CD4-positive, alpha-beta T cell treated with Interleukin-12 subunit alpha and Interleukin-12 subunit beta, for 1 hour (primary cell): ENCODE measurements at regions not wholly inside any gene's neighbourhood (a gene's known extent, or its start where the extent isn't known, plus 50 kb on each side); places are given as distances from the start of the nearest gene placed in this dataset.

Source experiments
- DNase-seq: peaks from one replicate; pipeline ENCODE4 v3.0.0-alpha.2; 2020

DNA sequence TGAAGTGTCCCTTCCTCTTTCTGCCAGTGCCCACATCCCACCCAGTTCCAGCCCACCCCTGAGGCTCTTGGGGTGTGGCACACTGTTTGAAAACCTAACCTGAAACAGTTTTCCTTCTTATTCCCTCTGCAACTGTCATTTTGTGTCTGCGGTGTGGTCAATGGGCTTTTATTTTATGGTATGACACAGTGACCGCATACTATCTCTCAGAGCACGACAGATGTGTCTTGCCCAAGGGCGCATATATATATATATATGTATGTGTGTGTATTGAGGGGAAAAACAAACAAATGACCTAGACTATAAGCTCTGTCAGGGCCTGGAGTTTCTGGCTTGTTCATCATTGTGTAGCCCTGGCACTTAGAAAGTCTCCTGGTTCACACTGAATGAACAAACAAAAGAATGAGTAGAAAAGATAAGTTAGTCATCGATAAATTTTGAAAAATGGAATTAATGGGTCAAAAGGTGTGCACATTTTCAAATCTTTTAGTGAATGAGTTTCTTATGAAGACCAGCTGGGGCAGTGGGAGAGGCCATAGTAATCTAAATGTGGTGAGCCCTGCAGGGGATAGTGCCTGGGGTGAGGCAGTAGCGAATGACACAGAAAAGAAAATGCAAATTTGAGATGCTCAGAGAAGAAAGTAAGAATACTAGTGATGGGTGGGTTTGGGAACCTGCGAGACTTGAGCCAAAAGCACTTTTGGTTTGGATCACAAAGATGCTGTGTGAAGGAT is 198.4 kb downstream of the SNX10 start:
- DNase-seq, result no peak

DNA sequence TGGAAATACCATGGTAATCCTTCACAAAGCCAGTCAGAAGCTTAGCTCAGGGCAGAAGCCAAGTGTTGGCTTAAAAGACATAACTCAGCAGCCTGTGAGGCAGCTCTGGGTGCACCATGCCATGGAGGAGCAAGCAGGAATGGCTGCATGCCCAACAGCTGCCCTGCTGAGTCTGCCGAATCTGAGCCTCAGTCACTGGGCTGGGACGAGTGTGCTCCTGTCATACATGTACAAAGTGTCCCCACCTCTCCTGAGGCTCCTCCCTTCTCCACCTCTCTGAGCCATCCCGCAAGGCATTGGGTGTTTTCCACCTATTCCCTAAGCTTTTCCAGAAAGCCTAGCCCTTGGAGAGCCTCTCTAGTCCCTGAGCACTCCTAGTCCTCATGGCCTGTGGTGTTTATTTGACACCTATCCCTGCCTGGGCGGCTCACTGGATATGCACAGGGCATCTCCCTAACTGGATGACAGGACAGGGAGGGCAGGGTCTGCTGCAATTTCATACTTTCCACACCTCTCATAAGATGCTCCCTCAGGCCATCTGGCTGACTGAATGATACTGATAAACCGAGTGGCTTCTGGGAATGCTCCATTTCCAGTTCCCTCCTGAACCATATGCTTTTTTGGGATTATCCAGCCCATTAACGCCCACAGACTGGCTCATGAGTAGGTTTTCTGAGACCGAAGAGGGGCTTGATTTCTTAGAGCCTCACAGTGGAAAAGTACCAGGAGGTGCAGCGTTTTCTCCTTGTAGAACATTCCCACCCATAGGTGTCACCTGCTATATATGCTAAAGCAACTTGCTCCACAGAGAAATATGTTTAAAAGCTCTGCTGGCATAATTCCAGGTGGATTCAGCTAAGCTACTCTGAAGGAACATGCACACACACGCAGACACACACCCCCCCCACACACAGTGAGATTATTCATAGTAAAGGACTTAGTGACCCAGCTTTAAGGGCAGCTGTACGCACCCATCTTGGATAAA is 199.3 kb downstream of the SNX10 start:
- no peak for DNase-seq

DNA sequence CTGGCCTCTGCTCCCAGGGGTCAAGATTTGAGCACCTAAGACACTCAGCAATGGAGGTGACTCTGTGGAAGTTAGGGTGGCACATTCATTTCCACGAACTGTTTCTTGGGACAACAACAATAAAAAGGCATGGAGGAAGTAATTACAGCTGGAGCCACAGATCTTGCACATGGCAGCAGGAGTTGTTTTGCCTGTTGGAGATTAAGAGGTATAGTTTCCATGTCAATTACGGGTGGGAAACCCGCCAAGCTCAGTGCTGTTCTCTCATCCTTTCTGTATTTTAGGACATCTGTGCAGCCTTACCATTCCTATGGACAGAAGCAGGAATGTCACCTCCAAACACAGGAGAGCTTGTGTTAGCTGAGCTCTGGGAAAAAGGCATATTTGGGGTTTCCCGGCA is 201.2 kb downstream of the SNX10 start:
- no peak for DNase-seq

DNA sequence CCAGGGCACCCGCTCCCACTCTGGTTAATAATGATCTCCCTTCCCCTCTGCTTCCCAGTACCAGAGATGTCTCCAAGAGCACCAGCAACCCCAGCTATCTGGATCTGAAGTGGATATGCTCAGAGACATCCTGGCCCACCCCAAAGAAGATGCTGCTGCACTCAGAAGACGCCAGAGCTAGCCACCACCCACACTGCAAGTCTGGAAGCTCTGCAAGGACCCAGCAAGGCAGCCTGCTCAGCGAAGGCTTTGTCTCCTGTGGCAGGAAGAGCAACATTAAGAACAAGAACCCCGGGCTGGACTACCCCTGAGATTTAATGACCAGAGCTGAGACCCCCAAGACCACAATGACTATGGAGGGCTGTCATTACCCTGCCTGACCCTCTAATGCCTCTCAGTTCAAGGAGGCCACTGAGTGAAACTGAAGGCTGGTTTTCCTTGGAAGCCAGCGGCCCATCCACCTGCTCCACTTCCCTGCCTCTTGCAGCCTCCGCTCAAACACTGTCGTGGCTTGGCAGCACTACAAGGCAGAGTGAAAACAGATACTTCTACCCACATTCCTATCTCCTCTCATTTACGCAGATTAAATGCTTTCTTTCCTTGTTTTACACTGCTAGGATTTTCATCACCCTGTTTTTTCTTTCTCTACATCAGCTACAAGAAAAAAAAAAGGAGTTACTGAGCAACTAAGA is 202.2 kb downstream of the SNX10 start:
- DNase-seq, result no peak

DNA sequence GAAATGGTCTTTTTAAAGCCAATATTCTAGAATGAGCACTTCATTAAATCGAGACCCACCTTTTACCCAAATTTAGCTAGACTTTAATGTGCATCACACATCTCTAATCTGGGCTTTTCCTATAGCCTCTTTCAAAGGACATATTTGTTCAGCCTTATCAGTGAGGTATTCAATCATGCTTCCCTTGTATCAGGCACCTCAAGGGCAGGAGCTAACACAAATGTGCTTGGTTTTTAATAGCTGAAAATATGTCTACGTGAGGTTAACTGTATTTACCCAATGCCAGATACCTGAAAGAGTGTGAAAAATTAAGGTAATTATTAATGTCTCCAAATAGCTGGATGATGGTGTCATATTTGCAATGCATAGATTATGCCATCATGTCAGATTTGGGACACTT is 203.9 kb downstream of the SNX10 start:
- DNase-seq, result no peak

DNA sequence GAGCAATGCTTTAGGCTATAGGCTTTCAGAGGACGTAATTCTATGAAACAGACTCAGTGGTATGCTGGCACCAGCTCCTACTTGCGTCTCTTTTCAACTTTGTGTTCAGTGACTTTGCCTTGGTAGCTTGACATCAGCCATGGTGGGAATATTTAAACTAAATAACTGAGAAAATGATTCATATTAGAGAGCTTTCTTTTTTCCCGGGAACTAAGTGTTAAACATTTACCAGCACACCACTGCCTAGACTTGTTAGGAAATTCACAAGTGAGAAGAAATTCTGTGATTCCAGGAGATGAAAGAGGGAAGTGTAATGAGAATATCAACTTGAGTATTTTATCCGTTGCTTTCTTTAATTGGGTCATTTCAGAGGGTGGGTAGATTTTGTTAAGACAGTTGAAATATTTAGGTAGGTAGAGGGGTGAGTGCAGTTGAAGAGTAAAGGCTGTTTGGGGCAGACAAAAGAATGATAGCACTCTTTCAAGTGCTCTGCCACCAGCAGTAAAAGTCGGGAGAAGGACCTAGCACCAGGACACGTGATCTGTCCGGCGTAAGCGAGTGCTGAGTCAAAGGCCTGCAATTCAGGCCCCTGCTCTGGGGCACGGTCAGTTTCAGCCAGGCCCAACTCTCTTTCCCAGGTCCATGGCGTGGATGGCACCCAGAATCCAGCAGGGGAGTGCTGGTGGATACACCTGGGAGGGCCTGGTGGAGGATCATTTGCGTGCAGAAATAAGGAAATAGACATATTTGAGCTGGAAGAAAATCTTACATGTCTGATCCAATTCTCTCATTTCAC is 206.3 kb downstream of the SNX10 start:
- no peak for DNase-seq

DNA sequence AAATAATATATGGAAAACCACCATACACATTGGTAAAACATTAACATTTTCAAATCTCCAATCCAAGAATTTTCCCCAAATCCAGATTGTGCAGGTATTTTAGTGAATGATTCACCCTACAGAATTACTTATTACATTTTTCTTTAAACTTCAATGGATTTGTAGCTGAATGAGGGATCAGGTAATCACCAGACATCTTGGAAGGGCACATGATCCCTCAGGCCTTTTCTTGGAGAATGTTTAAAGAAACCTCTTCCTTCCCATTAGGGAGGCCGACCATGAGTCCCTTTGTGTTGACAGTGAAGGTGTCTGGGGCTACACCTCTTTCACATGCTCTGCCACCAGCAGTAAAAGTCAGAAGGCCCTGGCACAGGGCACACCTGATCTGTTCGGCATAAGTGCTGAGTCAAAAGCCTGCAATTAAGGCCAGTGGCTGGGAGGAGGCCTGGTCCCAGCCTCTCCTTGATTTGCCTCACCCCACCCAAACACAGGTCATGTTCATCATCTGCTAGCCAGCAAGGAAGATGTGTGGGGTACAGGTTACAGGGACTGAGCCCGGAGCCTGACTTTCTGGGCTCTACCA is 207.7 kb downstream of the SNX10 start:
- no peak for DNase-seq

DNA sequence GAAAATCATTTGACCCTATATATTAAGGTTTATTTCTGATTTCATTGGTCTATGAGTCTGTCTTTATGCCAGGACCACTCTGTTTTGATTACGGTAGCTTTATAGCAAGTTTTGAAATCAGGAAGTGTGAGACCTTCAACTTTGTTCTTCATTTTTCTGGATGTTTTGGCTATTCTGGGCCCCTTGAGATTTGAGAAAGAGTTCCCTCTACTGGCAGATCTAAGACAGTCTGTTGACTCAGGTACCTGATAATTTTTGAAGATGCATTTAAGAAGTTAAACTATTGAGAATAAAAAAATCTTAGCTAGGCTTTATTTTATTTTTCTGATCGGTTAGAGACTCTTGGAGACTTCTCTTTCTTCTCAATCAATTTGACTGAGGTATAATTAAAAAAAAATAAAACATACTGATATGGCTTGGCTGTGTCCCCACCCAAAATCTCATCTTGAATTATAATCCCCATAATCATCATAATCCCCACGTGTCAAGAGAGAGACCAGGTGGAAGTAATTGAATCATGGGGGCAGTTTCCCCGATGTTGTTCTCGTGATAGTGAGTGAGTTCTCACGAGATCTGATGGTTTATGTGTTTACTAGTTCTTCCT is 209.2 kb downstream of the SNX10 start:
- DNase-seq, result peak; percentile 28

DNA sequence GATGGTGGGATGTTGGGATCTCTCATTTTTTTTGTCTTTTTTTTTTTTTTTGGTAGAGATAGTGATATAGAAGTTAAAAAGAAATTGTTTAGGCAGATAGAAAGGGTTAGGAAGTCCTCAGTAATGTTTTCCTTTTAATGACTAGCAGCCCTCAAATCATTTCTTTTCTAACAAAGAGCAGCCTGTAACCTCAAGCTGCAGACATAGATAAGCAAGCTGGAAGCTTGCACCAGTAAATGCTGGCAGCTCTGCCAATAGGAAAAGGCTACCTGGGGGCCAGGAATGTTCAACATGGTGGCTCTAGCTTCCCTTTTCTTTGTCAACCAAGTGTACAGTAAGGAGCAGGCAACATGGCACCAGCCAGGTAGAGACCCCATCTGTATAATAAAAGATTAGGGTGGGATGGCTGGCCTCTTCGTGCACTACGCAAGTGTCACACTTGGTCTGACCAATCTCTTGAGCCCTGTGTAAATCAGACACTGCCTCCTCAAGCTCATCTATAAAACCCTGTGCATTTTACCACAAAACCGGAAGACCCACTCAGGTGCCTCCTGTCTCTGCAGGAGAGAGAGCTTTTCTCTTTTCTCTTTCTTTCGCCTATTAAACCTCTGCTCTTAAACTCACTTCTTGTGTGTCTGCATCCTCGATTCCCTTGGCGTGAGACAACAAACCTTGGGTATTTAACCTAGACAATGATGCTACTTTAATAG is 212.9 kb downstream of the SNX10 start:
- no peak for DNase-seq

DNA sequence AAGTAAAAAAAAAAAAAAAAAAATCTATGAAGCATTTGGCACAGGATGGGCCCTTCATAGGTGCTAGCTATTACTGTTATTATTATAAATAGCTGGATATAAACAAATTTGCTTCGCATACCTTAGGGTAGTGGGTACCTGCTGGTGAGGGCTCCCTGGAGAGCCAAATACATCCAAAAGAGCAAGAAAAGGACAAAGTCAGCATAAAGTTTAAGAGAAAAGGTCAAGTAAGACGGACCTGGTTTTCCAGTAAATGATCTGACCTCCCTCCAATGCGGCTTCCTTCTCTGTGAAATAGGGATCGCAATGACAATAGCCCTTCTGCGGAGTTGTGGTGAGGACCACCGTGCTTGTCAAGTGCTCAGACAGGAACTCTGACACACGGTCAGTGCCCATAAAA is 214.5 kb downstream of the SNX10 start:
- no peak for DNase-seq

DNA sequence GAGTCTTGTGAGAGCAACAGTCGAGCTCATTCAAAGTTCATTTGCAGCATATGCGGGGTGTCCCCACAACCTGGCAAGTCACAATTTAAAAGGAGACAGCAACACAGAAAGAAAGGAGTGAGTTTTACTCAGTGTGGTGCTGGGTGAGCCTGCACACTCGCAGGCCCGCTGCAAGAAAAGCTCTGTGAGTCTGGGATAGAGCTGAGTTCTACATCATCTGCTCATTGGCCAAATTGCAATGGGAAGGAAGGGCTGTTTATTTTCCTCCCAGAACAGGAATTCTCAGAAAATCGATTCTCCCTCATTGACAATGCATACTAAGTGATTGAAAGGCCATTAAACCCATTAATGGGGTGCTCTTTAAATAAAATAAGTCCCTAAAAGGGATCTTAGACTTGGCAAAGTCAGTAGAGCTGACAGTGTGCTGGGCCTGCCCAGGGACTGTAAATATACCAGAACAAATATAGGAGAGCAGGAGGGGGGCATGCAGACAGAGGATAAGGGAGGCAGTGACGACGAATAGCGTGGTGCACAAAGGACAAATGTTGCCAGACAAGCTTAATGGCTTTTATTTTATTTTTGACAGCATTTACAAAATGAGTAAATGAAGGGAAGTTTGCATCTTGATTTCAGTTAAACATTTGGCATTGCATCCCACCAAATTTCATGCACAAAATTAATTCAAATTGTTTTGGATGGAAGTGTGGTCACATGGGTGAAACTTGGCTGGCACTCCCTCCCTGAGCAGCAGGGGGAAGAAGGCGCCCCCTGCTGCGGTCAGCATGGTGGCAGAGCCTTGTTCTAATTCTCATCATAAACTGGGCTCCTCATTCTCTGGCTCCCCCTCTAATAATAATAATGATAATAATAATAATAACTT is 215.7 kb downstream of the SNX10 start:
- DNase-seq, result no peak

DNA sequence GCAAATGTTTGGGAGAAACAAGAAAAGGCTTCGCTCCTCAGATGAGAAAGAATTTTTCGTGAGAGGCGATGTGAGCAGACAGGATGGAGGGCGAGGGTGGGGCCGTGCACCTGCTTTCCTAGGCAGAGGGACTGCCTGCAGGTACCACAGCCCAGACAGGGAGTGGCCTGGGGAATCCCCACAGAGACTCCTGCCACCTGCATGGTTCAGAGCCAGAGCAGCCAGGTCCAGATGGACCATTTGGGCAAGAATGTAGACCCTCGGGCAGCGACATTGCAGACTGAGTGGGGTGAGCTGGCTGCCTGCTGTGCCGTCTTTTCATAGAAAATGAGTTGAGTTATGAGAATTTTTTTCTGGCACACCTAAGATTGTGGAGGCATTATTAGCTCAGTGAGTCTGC is 216.8 kb downstream of the SNX10 start:
- DNase-seq, result no peak

DNA sequence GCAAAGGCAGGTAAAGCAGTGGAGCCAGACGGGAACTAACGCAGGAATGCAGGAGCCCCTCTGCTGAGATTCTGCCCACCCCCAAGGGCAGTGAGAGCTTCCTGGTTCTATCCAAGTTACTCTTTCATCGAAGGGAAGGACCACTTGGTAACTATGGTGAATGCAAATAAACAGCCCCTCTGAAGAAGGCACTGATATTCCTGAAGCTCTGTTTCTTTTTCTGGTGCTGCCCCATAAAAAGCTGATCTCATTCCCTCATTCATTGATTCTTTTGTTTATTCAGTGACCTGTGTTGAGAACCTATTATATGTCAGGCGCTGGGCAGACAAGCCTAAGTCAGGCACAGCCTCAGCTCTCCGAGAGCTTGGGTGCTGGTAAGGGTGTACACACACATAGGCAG is 217.3 kb downstream of the SNX10 start:
- DNase-seq, result no peak

DNA sequence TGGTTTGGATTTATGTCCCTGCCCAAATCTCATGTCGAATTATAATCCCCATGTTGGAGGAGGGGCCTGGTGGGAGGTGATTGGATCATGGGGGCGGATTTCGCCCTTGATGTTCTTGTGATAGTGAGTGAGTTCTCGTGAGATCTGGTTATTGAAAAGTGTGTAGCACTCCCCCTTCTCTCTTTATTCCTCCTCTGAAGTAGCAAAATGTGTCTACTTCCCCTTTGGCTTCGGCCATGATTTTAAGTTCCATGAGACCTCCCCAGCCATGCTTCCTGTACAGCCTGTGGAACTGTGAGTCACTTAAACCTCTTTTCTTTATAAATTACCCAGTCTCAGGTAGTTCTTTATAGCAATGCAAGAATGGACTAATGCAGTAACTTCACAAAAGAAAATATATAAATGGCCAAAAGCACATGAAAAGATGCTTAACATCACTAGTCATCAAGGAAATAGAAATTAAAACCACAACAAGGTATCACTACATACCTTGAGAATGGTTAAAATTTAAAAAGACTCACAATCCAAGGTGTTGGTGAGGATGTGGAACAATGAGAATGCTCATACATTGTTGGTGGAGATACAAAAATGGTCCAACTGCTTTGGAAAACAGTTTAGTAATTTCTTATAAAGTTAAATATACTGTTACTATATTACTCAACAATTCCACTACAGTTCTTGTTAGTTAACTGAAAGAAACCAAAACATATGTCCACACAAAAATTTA is 218.7 kb downstream of the SNX10 start:
- DNase-seq, result no peak

DNA sequence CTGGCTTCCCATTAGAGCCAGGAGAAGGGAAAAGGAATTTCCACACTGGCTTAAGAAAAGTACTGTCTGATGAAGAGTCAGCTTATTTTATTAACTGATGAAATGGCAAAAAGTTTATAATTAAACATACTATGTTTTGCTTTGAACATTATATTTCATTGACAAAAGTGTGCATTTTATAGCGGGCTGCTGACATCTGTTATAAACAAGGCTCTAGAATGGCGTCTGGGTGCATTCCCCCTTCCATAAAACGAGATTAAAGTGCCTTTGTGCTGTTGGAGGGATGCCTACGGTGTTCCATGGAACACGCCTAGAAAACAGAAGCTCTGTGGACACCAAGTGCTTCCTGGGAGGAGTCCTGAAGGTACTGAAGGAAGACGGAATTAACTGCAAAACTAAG is 220.2 kb downstream of the SNX10 start:
- DNase-seq, result no peak

DNA sequence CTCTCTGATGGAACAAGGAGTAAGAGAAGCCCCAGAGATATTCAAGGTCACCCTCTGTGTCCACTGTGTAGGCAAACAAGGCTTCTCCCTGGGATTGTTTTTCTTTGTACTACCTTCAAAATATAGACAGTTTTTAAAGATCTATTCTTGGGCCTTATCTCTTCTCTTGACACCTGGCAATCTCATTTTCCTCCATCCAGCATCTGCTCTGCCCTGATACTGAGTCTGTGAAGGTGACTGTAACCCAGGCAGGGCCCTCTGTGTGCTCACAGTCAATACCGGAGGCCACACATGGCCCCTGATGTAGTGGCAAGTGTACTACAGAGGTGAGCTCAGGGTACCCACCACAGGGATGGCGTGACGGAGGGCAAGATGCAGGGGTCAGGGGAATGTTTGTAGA is 221.1 kb downstream of the SNX10 start:
- no peak for DNase-seq

DNA sequence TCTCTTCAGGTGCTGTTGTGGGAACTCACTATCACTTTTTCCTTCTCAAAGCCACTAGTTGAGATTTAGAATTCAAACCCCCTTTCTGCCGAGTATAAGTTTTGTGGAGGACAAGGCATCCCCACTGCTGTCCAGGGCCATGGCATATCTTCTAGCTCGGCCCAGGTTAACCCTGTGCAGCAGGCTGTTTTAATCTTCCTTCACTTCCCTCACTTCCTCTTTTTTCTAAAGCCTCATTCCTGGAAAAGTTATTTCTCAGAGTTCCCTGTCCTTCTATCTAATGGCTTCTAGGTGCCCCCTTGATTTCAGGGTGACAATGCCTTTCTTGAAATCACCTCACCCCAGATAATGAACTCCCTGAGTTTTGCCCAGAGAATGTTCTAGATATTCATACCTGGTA is 222.3 kb downstream of the SNX10 start:
- no peak for DNase-seq

DNA sequence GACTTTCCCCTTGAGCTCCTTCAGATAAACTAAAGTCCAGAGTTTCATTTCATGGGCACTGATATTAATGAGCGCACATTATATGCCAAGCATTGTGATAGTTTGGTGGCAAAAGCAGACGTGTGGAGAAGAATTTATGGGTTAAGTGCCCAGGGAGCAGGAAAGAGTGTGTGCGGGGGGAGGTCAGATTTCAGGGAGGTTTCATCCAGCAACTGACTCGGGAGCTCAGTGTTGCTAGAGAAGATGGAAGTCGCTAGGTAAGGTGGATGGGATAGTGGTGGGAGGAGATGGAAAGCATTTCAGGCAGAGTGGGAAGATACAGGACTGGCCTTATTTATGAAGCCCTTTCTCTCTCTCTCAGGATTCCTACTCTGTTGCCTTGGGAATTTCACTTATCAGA is 223.0 kb downstream of the SNX10 start:
- no peak for DNase-seq

DNA sequence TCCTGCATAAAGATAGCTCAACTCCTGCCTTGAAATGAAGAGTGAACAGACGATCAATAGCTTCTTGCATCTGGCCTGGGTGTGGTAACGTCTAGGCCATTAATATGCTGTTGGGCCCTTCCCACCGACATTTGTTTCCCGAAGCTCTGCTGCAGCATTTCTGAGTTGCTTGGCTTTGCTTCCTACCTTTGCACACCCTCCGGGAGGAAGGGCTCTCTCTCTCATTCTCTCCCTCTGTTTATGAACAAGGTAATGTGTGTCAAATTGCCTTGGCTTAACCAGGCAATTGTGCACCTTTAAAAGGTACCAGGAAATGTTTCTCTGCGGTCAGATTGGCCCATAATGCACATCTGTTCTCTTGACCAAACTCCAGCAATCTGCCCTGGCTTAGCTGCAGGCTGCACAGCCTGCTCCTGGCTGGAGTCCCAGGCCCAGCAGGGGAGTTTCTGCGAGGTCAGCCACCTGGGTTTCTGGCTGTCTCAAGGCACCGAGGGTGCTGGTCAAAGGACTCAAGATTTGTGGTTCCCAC is 223.7 kb downstream of the SNX10 start:
- DNase-seq, result no peak
